GM12873 (cell line): ENCODE measurements at regions not wholly inside any gene's neighbourhood (a gene's known extent, or its start where the extent isn't known, plus 50 kb on each side); places are given as distances from the start of the nearest gene placed in this dataset.

Experiments used
- TF ChIP-seq, protein P1 (sequence below): IDR thresholded peaks from 2 replicates; pipeline ENCODE4 v1.5.1; 2012; ENCODE audit warnings: low read depth, mild to moderate bottlenecking, moderate library complexity, low read length, control low read depth; ENCODE audit not compliant: insufficient read depth; ENCODE audit errors: missing control alignments

DNA sequence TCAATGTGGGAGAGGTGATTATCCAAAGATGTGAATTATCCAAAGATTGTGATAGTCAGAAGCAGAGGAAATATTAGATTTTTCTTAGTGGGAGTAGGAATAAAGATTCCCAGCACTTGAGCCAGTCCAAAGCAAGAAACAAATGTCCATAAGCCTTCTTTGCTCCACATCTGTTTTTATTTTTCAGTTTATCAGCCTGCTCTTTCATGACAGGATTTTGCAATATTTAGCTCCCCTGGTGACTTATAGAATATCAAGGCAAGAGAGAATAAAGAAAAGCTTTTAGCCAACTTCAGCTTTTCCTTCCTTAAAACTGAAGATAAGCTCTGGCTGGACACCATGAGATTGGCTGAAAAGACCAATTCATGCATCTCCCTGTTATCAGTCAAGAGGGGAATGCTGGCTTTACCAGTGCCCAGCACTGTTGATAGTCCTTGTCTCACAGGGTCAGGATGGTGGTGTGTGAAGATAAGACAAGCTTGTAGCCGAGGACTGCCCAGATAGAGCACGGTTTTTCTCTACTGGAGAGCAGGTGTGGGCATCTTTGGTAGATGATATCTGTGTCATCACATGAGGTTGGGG lies 706.5 kb downstream of the KCNJ2 start:
- TF ChIP-seq, protein P1, sequence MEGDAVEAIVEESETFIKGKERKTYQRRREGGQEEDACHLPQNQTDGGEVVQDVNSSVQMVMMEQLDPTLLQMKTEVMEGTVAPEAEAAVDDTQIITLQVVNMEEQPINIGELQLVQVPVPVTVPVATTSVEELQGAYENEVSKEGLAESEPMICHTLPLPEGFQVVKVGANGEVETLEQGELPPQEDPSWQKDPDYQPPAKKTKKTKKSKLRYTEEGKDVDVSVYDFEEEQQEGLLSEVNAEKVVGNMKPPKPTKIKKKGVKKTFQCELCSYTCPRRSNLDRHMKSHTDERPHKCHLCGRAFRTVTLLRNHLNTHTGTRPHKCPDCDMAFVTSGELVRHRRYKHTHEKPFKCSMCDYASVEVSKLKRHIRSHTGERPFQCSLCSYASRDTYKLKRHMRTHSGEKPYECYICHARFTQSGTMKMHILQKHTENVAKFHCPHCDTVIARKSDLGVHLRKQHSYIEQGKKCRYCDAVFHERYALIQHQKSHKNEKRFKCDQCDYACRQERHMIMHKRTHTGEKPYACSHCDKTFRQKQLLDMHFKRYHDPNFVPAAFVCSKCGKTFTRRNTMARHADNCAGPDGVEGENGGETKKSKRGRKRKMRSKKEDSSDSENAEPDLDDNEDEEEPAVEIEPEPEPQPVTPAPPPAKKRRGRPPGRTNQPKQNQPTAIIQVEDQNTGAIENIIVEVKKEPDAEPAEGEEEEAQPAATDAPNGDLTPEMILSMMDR, result no peak

DNA sequence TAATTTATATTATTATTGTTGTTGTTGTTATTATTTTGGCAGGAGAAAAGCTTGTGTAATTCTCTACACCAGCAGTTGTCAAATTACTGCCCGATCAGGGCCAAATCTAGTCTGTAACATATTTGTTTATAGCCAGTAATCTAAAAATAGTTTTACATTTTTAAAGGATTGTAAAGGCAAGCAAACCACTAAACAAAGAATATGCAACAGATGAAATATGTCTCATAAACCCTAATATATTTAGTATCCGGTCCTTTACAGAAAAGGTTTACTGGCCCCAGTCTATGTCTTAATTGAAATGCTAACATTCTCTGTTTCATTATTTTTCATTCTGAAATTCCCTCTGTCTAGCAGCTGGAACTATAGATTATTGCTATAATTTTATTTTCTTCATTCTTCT lies 709.5 kb downstream of the KCNJ2 start:
- TF ChIP-seq, protein P1, result no peak

DNA sequence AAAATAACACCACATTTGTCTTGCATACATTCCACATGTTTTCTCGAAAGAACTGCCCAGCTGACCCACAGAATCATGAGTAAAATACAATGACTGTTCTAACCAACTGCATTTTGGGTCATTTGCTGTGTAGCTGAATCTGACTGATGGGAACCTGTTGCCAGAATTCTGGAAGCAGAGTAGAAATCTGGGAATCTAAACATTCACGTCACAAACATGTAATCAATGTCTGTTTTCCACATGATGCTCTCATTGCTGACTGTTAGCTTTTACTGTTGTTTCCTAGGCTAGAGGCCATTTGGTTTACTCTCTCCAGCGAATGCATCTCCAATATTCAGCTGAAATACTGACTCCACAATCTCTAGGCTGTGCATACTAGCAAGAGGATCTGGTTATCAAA lies 710.1 kb downstream of the KCNJ2 start:
- TF ChIP-seq, protein P1, result no peak

DNA sequence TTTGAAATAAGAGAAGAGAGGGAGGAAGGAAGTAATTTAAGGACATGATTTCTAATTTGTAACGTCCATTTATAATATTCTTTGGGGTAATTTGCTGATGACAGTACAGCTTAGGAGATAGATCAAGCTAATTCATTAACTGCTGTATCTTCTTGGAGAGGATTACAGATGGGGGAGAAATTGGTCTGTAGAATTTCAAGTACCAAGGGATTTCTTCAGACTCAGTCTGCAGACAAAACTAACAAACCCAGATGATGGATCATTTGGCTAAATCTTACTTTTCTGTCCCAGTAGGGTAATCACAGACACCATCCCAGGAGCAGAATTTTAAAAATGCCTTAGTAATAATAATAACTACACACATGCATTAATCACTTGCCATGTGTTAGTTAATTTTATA lies 711.8 kb downstream of the KCNJ2 start:
- TF ChIP-seq, protein P1, result no peak

DNA sequence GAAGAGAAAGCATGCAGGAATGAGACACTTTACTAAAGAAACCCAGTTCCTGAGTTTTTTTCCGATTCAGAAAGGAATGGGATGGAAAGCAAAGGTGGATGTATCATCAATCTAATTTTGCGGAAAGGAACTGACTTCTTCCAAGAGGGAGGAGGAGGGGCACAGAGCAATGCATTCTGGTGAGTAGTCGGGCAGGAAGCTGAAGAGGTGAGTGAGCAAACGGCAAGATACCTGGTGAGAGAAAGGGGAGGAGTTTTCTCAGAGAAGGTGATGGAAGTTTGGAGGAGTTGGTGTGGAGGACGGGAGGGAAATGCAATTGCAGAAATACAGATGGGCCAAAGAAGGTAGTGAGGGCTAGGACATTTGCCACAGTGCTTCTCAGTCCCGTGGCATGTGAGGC lies 713.2 kb downstream of the KCNJ2 start:
- TF ChIP-seq, protein P1, result no peak

DNA sequence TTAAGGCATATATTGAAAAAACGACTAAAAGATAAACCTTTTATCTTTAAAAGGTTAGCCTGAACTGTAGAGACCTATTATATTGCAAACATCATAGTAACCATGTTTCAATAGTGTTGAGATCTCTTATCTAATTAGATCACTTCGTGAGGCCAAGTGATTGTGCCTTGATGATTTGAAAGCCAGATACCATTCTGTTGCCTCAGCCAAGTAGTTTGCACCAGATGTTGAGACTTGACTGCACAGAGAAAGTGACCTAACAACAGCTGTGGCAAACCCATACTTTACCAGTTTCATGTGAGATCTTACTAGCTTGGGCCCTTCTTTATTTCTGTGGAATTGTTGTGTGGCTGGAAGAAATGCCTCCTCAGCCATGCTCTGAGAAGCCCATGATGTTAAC lies 717.3 kb downstream of the KCNJ2 start:
- TF ChIP-seq, protein P1, result no peak

DNA sequence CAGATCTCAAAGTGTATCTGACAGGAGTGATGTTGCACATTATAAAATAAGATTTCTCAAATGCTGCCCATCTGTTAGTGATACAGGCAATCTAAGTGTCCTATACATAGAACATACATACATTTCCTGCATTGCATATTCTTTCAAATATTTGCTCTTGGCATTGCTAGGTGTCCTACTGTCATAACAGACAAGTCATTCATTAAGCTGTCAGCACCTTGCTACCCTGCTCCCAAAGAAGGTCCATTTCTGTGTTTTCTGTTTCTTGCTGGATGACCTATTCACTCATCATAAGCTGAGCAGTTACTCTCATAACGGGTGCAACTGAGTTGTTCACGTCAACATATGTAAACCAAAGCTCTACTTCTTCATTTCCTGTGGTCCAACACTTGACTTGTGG lies 719.0 kb downstream of the KCNJ2 start:
- TF ChIP-seq, protein P1, result no peak
